Neural crest cell (in vitro differentiated cells): ENCODE measurements at regions not wholly inside any gene's neighbourhood (a gene's known extent, or its start where the extent isn't known, plus 50 kb on each side); places are given as distances from the start of the nearest gene placed in this dataset.

Experiments used
- DNase-seq: peaks from one replicate; pipeline ENCODE4 v3.0.0; 2021; ENCODE audit warnings: low read depth, mixed read lengths, low spot score
- H3K27ac Mint-ChIP-seq: one replicate; pipeline ENCODE4 v1.8.0; 2021; ENCODE audit warnings: mild to moderate bottlenecking, mixed read lengths; ENCODE audit not compliant: unreplicated experiment
- H3K27me3 Mint-ChIP-seq: 2 replicates; pipeline ENCODE4 v1.8.0; 2021; ENCODE audit warnings: low read depth, mild to moderate bottlenecking, mixed read lengths
- H3K36me3 Mint-ChIP-seq: 2 replicates; pipeline ENCODE4 v1.8.0; 2021; ENCODE audit warnings: low read depth, mild to moderate bottlenecking, mixed read lengths
- H3K4me1 Mint-ChIP-seq: 2 replicates; pipeline ENCODE4 v1.8.0; 2021; ENCODE audit warnings: mixed read lengths
- H3K4me3 Mint-ChIP-seq: one replicate; pipeline ENCODE4 v1.8.0; 2021; ENCODE audit warnings: mild to moderate bottlenecking, mixed read lengths
- H3K9me3 Mint-ChIP-seq: 2 replicates; pipeline ENCODE4 v1.8.0; 2021; ENCODE audit warnings: mixed read lengths
- CTCF ChIP-seq: fragments of 200-600 bp; sonication (generic); conservative IDR thresholded peaks from 2 replicates; pipeline ENCODE4 v1.5.0; 2021; ENCODE audit warnings: antibody characterized with exemption, mild to moderate bottlenecking

- Mint-ChIP-seq H3K4me1 (no peaks in the 10 kb centered on the region), H3K36me3 (no peaks in the 10 kb centered on the region), H3K27me3 (no peaks in the 10 kb centered on the region), H3K9me3 (no peaks in the 10 kb centered on the region), H3K4me3 (no peak overlapping the region), H3K27ac (no peak overlapping the region)
- no peak for DNase-seq
- TF ChIP-seq CTCF, result no peak
Measured at GRCh38 chr3:81289676-81290075, 471.8 kb downstream of the GBE1 start.

- H3K36me3 Mint-ChIP-seq, result no peaks in the 10 kb centered on the region
- TF ChIP-seq CTCF, result no peak
- H3K27me3 Mint-ChIP-seq, result no peaks in the 10 kb centered on the region
- peaks cover 4% of the 10 kb centered on the region for H3K4me1 Mint-ChIP-seq
- H3K4me3 Mint-ChIP-seq, result no peak overlapping the region
- H3K9me3 Mint-ChIP-seq, result no peaks in the 10 kb centered on the region
- no peak overlapping the region for H3K27ac Mint-ChIP-seq
- no peak for DNase-seq
Measured at GRCh38 chr3:81279481-81280379, 481.7 kb downstream of the GBE1 start.

DNA sequence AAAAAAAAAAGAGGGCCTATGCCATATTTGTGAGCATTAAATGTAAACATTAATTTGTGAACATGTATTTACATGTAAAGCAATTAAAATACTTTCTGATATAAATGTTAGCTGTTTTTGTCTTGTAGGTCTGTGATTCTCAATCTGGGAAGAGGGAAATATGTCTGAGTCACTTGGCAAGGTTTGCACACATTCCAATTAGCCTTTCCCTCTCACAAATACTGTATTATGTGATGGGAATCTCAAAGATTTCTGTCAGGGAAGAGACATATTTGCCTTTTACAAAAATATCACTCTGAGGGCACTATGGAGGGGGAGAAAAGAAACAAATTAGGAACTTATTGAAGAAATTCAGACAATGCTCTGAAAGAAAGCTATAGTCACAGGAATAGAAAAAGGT lies 483.6 kb downstream of the GBE1 start:
- TF ChIP-seq CTCF, result no peak
- no peak overlapping the region for H3K4me3 Mint-ChIP-seq
- no peaks in the 10 kb centered on the region for H3K27me3 Mint-ChIP-seq
- H3K36me3 Mint-ChIP-seq, result no peaks in the 10 kb centered on the region
- peaks cover 4% of the 10 kb centered on the region for H3K4me1 Mint-ChIP-seq
- no peak overlapping the region for H3K27ac Mint-ChIP-seq
- no peak for DNase-seq
- H3K9me3 Mint-ChIP-seq, result no peaks in the 10 kb centered on the region

DNA sequence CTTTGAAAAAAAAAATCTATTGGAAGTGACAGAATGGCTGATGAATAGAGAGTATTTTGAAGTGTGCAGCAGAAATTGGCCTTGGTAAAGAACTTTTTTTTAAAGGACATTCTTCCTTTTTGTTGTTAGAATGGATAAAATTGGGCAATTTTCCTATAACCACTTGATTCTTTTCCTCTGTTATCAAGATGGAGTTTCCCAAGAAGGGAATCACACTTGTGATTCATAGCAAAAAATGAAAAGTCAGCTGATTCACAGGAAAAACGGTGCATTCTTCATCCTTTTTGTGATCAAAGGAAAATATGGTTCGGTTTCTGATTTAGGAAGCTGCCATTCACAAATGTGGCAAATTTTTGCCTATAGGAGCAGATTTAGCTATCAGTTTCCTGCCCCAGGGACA lies 486.8 kb downstream of the GBE1 start:
- H3K4me3 Mint-ChIP-seq, result no peak overlapping the region
- DNase-seq, result no peak
- H3K36me3 Mint-ChIP-seq, result no peaks in the 10 kb centered on the region
- H3K27ac Mint-ChIP-seq, result no peak overlapping the region
- H3K4me1 Mint-ChIP-seq, result peaks cover 4% of the 10 kb centered on the region
- H3K9me3 Mint-ChIP-seq, result no peaks in the 10 kb centered on the region
- no peak for TF ChIP-seq CTCF
- H3K27me3 Mint-ChIP-seq, result no peaks in the 10 kb centered on the region

GRCh38 chr3:81270603-81271379 lies 490.7 kb downstream of the GBE1 start:
- no peak overlapping the region for H3K27ac Mint-ChIP-seq
- no peak for DNase-seq
- no peaks in the 10 kb centered on the region for H3K4me1 Mint-ChIP-seq
- no peaks in the 10 kb centered on the region for H3K36me3 Mint-ChIP-seq
- TF ChIP-seq CTCF, result no peak
- H3K9me3 Mint-ChIP-seq, result no peaks in the 10 kb centered on the region
- H3K4me3 Mint-ChIP-seq, result no peak overlapping the region
- no peaks in the 10 kb centered on the region for H3K27me3 Mint-ChIP-seq
